WTC11 (cell line): ENCODE measurements at regions not wholly inside any gene's neighbourhood (a gene's known extent, or its start where the extent isn't known, plus 50 kb on each side); places are given as distances from the start of the nearest gene placed in this dataset.
A peak's percentile ranks its signal among the peaks of the same experiment; 100 is the strongest.

Experiments
- ATAC-seq: fragments of 200-7000 bp; cut with Tn5 transposase; 2 replicates; pipeline ENCODE4 v1.10.0; 2021; ENCODE audit warnings: mild to moderate bottlenecking, moderate library complexity
- CTCF ChIA-PET: fragments of 300-600 bp; sonication (Branson Sonifier 250); formaldehyde crosslinking; loops from one replicate; lab custom pipeline; 2021; ENCODE audit warnings: antibody characterized with exemption; lab: Charles Lee
- POLR2A ChIA-PET: fragments of 350-600 bp; sonication (Branson Sonifier 250); formaldehyde crosslinking; loops from one replicate; lab custom pipeline; 2021; ENCODE audit warnings: antibody characterized with exemption; lab: Charles Lee
- DNase-seq: peaks from one replicate; pipeline ENCODE4 v3.0.0; 2021; ENCODE audit warnings: low spot score
- H3K27ac Mint-ChIP-seq: 2 replicates; pipeline ENCODE4 v1.8.0; 2021; ENCODE audit warnings: mixed read lengths
- H3K27me3 Mint-ChIP-seq: 2 replicates; pipeline ENCODE4 v1.8.0; 2021; ENCODE audit warnings: low read depth, mild to moderate bottlenecking, moderate library complexity, mixed read lengths
- H3K36me3 Mint-ChIP-seq: 2 replicates; pipeline ENCODE4 v1.8.0; 2021; ENCODE audit warnings: mixed read lengths
- H3K4me1 Mint-ChIP-seq: 2 replicates; pipeline ENCODE4 v1.8.0; 2022; ENCODE audit warnings: mixed read lengths
- H3K4me3 Mint-ChIP-seq: 2 replicates; pipeline ENCODE4 v1.8.0; 2021; ENCODE audit warnings: mild to moderate bottlenecking, moderate library complexity, mixed read lengths
- H3K9me3 Mint-ChIP-seq: 2 replicates; pipeline ENCODE4 v1.8.0; 2021; ENCODE audit warnings: mixed read lengths
- CREM ChIP-seq: sonication (generic); formaldehyde crosslinking; IDR thresholded peaks from 2 replicates; pipeline ENCODE4 v1.8.1; 2022; ENCODE audit warnings: mild to moderate bottlenecking, missing genetic modification reagents, moderate library complexity
- EMX1 ChIP-seq: fragments of 250-450 bp; sonication (Bioruptor Pico); IDR thresholded peaks from 2 replicates; pipeline ENCODE4 v1.8.0; 2021; ENCODE audit warnings: mild to moderate bottlenecking
- HMGA2 ChIP-seq: fragments of 250-450 bp; sonication (Bioruptor Pico); IDR thresholded peaks from 2 replicates; pipeline ENCODE4 v1.4.0; 2021; ENCODE audit warnings: mild to moderate bottlenecking, moderate library complexity
- KAT7 ChIP-seq: sonication (generic); formaldehyde crosslinking; IDR thresholded peaks from 2 replicates; pipeline ENCODE4 v1.8.1; 2023; ENCODE audit warnings: missing genetic modification reagents, mild to moderate bottlenecking, borderline replicate concordance
- MXD4 ChIP-seq: fragments of 250-450 bp; sonication (Bioruptor Pico); IDR thresholded peaks from 2 replicates; pipeline ENCODE4 v1.8.0; 2021; ENCODE audit warnings: mild to moderate bottlenecking, moderate library complexity, borderline replicate concordance
- NFATC4 ChIP-seq: fragments of 250-450 bp; sonication (Bioruptor Pico); IDR thresholded peaks from 2 replicates; pipeline ENCODE4 v1.9.0; 2021; ENCODE audit warnings: mild to moderate bottlenecking
- NFE2L1 ChIP-seq: sonication (generic); formaldehyde crosslinking; IDR thresholded peaks from 2 replicates; pipeline ENCODE4 v1.8.1; 2023; ENCODE audit warnings: missing genetic modification reagents
- NR1H2 ChIP-seq: sonication (generic); formaldehyde crosslinking; IDR thresholded peaks from 2 replicates; pipeline ENCODE4 v1.9.0; 2021; ENCODE audit warnings: mild to moderate bottlenecking, moderate library complexity, missing genetic modification reagents
- PRRX2 ChIP-seq: fragments of 250-450 bp; sonication (Bioruptor Pico); IDR thresholded peaks from 2 replicates; pipeline ENCODE4 v1.8.0; 2021; ENCODE audit warnings: mild to moderate bottlenecking
- RELA ChIP-seq: sonication (generic); formaldehyde crosslinking; IDR thresholded peaks from 2 replicates; pipeline ENCODE4 v1.8.1; 2022; ENCODE audit warnings: missing genetic modification reagents, mild to moderate bottlenecking, borderline replicate concordance
- RORB ChIP-seq: fragments of 250-450 bp; sonication (Bioruptor Pico); IDR thresholded peaks from 2 replicates; pipeline ENCODE4 v1.9.0; 2021; ENCODE audit warnings: mild to moderate bottlenecking
- SMAD3 ChIP-seq: sonication (generic); formaldehyde crosslinking; IDR thresholded peaks from 2 replicates; pipeline ENCODE4 v1.8.0; 2022; ENCODE audit warnings: missing genetic modification reagents, mild to moderate bottlenecking, borderline replicate concordance
- ZNF121 ChIP-seq: sonication (generic); formaldehyde crosslinking; IDR thresholded peaks from 2 replicates; pipeline ENCODE4 v1.8.0; 2023; ENCODE audit warnings: missing genetic modification reagents
- ZNF263 ChIP-seq: sonication (generic); formaldehyde crosslinking; IDR thresholded peaks from 2 replicates; pipeline ENCODE4 v1.8.1; 2022; ENCODE audit warnings: low read depth, mild to moderate bottlenecking, moderate library complexity, missing genetic modification reagents
- TF ChIP-seq, protein P1 (sequence below): sonication (generic); formaldehyde crosslinking; IDR thresholded peaks from 2 replicates; pipeline ENCODE4 v1.8.0; 2022; ENCODE audit warnings: missing genetic modification reagents
- TF ChIP-seq, protein P2 (sequence below): sonication (generic); formaldehyde crosslinking; IDR thresholded peaks from 2 replicates; pipeline ENCODE4 v1.8.1; 2022; ENCODE audit warnings: mild to moderate bottlenecking, moderate library complexity, missing genetic modification reagents
- TF ChIP-seq, protein P3 (sequence below): fragments of 250-450 bp; sonication (Bioruptor Pico); IDR thresholded peaks from 2 replicates; pipeline ENCODE4 v2.1.2; 2022; ENCODE audit warnings: mild to moderate bottlenecking, moderate library complexity
- TF ChIP-seq, protein P4 (sequence below): sonication (generic); formaldehyde crosslinking; IDR thresholded peaks from 2 replicates; pipeline ENCODE4 v1.8.1; 2023; ENCODE audit warnings: mild to moderate bottlenecking, missing genetic modification reagents, moderate library complexity
- TF ChIP-seq, protein P5 (sequence below): sonication (generic); formaldehyde crosslinking; IDR thresholded peaks from 2 replicates; pipeline ENCODE4 v1.8.1; 2022; ENCODE audit warnings: low read depth, mild to moderate bottlenecking, moderate library complexity, missing genetic modification reagents, borderline replicate concordance
- TF ChIP-seq, protein P6 (sequence below): fragments of 250-450 bp; sonication (Bioruptor Pico); IDR thresholded peaks from 2 replicates; pipeline ENCODE4 v1.9.0; 2021; ENCODE audit warnings: moderate library complexity, mild to moderate bottlenecking, inconsistent platforms, borderline replicate concordance
- TF ChIP-seq, protein P7 (sequence below): sonication (generic); formaldehyde crosslinking; IDR thresholded peaks from 2 replicates; pipeline ENCODE4 v1.8.0; 2022; ENCODE audit warnings: mild to moderate bottlenecking, missing genetic modification reagents

DNA sequence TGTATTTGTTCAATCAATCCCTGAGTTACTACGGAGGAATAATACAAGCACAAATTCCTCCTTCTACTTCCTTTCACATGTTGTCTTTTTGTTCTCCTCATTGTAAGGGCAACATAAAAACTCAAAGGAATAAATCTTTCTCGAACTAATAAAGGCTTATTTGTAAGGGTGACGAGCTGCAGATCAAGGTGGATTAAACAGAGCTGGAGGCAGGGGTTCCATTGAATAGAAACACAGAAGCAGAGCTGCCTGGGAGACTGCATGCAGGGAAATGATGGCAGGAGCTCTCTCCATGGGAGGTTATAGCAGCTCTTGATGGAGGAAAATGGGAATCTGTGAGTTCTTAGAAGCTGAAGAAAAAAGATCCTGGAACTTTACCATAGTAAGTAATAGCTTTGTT is 160.2 kb downstream of the CYYR1 start:
- H3K4me1 Mint-ChIP-seq: peaks cover 6% of the 10 kb centered on the region
- ChIA-PET CTCF (no interaction called here), POLR2A (no interaction called here)
- H3K27me3 Mint-ChIP-seq: no peaks in the 10 kb centered on the region
- no peak overlapping the region for H3K27ac Mint-ChIP-seq
- no peaks in the 10 kb centered on the region for H3K36me3 Mint-ChIP-seq
- H3K4me3 Mint-ChIP-seq: no peak overlapping the region
- peak; percentile 52; the same call in 1 of the 2 replicates for ATAC-seq
- DNase-seq: no peak
- no peak for TF ChIP-seq NR1H2
- TF ChIP-seq RORB (CRISPR knock-in tag): no peak
- TF ChIP-seq, all 79 proteins: peak for 0
- H3K9me3 Mint-ChIP-seq: no peaks in the 10 kb centered on the region

DNA sequence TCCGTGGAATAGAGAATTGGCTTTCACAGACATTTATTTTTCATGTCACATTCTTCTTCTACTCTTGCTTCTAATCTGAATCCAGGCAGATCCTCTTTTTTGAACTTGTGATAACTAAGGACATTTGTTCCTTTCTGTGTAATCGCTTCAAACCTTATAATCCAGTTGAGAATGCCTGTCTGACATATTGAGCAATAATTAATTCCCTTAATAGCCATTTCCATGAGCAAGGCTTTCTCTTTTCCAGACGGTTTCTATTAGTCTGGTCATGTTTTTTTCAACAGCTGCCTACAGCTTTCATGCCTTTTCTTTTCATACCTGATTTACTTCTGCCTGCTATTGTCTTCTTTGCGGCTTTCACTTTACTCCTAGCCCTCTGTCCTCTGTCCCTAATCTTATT is 163.4 kb downstream of the CYYR1 start:
- DNase-seq (no peak), ATAC-seq (no peak)
- Mint-ChIP-seq H3K4me3 (no peak overlapping the region), H3K27ac (no peak overlapping the region), H3K4me1 (peaks cover 19% of the 10 kb centered on the region), H3K27me3 (no peaks in the 10 kb centered on the region), H3K9me3 (peaks cover 4% of the 10 kb centered on the region), H3K36me3 (no peaks in the 10 kb centered on the region)
- POLR2A ChIA-PET: no interaction called here
- TF ChIP-seq NFATC4 (CRISPR knock-in tag) (no peak), KAT7 (no peak), ZNF263 (CRISPR knock-in tag) (no peak), CREM (CRISPR knock-in tag) (no peak), RELA (CRISPR knock-in tag) (no peak), ZNF121 (no peak), NFE2L1 (CRISPR knock-in tag) (no peak), MXD4 (CRISPR knock-in tag) (no peak), EMX1 (CRISPR knock-in tag) (no peak), PRRX2 (no peak), HMGA2 (CRISPR knock-in tag) (no peak), SMAD3 (CRISPR knock-in tag) (no peak), RORB (CRISPR knock-in tag) (no peak)
- TF ChIP-seq, protein P1, sequence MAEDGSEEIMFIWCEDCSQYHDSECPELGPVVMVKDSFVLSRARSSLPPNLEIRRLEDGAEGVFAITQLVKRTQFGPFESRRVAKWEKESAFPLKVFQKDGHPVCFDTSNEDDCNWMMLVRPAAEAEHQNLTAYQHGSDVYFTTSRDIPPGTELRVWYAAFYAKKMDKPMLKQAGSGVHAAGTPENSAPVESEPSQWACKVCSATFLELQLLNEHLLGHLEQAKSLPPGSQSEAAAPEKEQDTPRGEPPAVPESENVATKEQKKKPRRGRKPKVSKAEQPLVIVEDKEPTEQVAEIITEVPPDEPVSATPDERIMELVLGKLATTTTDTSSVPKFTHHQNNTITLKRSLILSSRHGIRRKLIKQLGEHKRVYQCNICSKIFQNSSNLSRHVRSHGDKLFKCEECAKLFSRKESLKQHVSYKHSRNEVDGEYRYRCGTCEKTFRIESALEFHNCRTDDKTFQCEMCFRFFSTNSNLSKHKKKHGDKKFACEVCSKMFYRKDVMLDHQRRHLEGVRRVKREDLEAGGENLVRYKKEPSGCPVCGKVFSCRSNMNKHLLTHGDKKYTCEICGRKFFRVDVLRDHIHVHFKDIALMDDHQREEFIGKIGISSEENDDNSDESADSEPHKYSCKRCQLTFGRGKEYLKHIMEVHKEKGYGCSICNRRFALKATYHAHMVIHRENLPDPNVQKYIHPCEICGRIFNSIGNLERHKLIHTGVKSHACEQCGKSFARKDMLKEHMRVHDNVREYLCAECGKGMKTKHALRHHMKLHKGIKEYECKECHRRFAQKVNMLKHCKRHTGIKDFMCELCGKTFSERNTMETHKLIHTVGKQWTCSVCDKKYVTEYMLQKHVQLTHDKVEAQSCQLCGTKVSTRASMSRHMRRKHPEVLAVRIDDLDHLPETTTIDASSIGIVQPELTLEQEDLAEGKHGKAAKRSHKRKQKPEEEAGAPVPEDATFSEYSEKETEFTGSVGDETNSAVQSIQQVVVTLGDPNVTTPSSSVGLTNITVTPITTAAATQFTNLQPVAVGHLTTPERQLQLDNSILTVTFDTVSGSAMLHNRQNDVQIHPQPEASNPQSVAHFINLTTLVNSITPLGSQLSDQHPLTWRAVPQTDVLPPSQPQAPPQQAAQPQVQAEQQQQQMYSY (CRISPR knock-in tag): no peak
- TF ChIP-seq, protein P2, sequence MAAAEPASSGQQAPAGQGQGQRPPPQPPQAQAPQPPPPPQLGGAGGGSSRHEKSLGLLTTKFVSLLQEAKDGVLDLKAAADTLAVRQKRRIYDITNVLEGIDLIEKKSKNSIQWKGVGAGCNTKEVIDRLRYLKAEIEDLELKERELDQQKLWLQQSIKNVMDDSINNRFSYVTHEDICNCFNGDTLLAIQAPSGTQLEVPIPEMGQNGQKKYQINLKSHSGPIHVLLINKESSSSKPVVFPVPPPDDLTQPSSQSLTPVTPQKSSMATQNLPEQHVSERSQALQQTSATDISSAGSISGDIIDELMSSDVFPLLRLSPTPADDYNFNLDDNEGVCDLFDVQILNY (CRISPR knock-in tag): no peak
- TF ChIP-seq, protein P3, sequence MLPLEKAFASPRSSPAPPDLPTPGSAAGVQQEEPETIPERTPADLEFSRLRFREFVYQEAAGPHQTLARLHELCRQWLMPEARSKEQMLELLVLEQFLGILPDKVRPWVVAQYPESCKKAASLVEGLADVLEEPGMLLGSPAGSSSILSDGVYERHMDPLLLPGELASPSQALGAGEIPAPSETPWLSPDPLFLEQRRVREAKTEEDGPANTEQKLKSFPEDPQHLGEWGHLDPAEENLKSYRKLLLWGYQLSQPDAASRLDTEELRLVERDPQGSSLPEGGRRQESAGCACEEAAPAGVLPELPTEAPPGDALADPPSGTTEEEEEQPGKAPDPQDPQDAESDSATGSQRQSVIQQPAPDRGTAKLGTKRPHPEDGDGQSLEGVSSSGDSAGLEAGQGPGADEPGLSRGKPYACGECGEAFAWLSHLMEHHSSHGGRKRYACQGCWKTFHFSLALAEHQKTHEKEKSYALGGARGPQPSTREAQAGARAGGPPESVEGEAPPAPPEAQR (CRISPR knock-in tag): no peak
- TF ChIP-seq, protein P4, sequence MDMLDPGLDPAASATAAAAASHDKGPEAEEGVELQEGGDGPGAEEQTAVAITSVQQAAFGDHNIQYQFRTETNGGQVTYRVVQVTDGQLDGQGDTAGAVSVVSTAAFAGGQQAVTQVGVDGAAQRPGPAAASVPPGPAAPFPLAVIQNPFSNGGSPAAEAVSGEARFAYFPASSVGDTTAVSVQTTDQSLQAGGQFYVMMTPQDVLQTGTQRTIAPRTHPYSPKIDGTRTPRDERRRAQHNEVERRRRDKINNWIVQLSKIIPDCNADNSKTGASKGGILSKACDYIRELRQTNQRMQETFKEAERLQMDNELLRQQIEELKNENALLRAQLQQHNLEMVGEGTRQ (CRISPR knock-in tag): no peak
- TF ChIP-seq, protein P5, sequence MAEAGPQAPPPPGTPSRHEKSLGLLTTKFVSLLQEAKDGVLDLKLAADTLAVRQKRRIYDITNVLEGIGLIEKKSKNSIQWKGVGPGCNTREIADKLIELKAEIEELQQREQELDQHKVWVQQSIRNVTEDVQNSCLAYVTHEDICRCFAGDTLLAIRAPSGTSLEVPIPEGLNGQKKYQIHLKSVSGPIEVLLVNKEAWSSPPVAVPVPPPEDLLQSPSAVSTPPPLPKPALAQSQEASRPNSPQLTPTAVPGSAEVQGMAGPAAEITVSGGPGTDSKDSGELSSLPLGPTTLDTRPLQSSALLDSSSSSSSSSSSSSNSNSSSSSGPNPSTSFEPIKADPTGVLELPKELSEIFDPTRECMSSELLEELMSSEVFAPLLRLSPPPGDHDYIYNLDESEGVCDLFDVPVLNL (CRISPR knock-in tag): no peak
- TF ChIP-seq, protein P6, sequence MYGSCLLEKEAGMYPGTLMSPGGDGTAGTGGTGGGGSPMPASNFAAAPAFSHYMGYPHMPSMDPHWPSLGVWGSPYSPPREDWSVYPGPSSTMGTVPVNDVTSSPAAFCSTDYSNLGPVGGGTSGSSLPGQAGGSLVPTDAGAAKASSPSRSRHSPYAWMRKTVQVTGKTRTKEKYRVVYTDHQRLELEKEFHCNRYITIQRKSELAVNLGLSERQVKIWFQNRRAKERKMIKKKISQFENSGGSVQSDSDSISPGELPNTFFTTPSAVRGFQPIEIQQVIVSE (CRISPR knock-in tag): no peak
- TF ChIP-seq, protein P7, sequence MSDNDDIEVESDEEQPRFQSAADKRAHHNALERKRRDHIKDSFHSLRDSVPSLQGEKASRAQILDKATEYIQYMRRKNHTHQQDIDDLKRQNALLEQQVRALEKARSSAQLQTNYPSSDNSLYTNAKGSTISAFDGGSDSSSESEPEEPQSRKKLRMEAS (CRISPR knock-in tag): no peak
- CTCF ChIA-PET: no interaction called here
